CD4-positive, alpha-beta T cell treated with Interleukin-1 beta for 1 hour (primary cell): ENCODE measurements at regions not wholly inside any gene's neighbourhood (a gene's known extent, or its start where the extent isn't known, plus 50 kb on each side); places are given as distances from the start of the nearest gene placed in this dataset.
"Not testable (repeated sequence)": the region's sequence is repeated elsewhere in the genome, so short reads cannot be mapped to it uniquely, and the experiment has no call there.

Experiments used
- DNase-seq, 2 donors: peaks; one replicate each; pipeline ENCODE4 v3.0.0-alpha.2; 2020 to 2022

DNA sequence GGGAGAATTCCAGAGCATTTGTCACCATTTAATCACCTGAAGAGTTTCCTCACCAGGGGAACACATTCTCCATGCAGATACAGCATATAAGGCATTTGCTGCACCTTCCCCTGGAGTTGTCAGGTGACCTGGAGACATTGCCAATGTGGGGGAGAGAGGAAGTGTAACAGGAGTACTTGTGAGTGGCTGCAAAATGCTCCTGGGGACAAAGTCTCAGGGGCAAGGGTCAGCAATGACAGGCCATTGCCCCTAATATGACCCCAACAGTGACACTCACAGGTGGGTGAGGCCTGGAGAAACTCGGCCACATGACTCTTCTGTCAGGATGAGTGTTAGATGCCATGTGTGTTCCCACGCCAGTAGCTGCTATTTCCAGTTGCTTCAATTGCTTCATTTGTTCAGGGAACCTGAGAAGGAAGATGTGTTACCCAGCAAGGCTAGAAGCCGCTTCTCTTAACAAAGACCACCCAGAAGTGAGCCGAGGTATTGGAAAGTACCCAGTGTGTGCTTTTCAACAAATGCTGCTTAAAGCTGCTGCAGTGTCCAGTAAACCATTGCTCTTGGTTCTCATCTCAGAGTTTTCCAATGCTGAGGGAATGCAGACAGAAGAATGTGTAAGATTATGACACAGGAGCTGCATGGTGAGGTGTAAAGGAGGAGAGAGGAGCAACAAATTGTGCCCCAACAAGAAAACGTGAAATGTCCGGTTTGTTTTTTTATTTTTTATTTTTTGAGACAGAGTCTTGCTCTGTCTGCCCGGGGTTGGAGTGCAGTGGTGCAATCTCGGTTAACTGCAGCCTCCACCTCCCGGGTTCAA lies 128.2 kb upstream of the SLC44A1 start:
- DNase-seq = no peak

GRCh38 chr9:105117234-105117633 lies 127.2 kb upstream of the SLC44A1 start:
- DNase-seq = no peak

GRCh38 chr9:105118636-105119035 lies 125.8 kb upstream of the SLC44A1 start:
- no peak for DNase-seq

- DNase-seq = no peak
Measured at GRCh38 chr9:105119156-105119555, 125.3 kb upstream of the SLC44A1 start.

GRCh38 chr9:105121861-105122430 lies 122.5 kb upstream of the SLC44A1 start:
- DNase-seq = no peak

DNA sequence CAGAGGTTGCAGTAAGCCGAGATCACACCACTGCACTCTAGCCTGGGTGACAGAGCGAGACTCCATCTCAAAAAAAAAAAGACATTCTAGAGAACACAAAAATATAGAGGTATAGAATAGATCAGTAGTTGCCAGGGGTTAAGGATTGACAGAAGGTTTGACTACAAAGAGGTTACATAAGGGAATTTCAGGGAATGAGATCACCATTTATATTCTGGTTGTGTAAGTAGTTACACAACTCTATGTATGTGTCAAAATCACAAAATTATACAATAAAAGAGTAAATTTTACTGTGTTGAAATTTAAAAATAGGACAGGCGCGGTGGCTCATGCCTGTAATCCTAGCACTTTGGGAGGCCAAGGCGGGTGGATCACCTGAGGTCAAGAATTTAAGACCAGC lies 119.9 kb upstream of the SLC44A1 start:
- not testable (repeated sequence) for DNase-seq

- DNase-seq = no peak
Measured at GRCh38 chr9:105126226-105126625, 118.2 kb upstream of the SLC44A1 start.

DNA sequence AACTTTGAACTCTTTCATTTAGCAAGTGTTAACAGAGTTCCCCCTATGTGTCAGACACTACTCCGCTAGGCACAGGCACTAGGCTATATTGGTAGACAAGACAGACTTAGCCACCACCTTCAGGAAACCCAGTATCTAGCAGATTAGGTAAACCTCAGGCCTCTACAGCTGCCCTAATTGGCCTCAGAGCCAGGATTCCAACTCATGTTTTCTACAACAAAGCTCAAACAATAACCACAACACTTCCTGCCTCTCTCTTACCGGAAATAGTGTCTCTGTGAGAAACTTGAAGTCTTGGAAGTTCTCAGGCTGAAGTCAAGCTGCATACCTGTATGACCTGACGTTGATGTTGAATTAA lies 116.6 kb upstream of the SLC44A1 start:
- DNase-seq = peak; percentile 73 to 80

DNA sequence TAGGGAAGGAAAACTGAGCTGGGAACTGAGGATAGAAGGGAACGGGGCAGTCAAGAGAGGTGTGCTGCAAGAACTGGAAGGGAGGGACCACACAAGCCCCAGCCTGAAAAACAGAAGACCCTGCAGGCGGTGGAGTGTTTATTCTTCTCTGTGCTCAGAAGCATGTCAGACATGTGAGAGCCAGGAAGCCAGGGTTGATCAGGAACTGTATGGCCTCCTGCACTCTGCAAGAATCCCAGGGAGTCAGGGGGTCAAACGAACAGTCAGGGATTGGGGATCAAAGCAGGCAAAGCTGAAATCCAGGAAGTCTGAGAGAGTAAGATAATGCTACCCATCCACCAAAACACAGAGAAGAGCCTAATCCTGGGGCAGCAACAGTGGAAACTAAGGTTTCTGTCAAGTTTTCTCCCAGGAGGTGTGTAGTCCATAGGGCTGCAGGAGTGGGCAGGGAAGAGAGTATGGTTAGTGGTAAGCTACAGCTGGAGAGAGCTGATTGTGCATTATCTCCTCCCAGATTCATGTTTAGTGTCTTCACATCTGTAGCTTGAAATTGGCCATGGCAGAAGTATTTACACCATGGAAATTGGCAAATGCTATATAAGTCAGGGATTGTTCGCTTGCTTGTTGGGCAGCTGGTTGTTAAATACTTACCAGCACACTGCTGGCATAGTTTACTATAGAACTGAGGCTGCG lies 115.4 kb upstream of the SLC44A1 start:
- no peak for DNase-seq

GRCh38 chr9:105129731-105130130 lies 114.7 kb upstream of the SLC44A1 start:
- no peak for DNase-seq

DNA sequence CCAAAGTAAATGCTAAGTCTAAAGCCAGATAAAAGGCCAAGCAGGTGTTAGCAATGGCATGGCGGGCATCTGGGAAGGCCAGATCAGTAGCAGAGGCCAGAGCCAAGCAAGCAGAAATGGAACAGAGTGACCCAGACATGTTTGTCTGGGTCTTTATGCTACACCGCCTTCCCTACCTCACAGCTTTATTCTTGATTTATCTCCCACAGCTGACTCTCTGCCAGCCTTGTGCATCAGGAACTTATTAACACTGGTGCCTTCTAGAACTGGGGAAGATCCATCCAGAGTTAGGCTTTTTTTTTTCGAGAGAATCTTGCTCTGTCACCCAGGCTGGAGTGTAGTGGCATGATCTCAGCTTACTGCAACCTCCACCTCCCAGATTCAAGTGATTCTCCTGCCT lies 112.5 kb upstream of the SLC44A1 start:
- DNase-seq = no peak

DNA sequence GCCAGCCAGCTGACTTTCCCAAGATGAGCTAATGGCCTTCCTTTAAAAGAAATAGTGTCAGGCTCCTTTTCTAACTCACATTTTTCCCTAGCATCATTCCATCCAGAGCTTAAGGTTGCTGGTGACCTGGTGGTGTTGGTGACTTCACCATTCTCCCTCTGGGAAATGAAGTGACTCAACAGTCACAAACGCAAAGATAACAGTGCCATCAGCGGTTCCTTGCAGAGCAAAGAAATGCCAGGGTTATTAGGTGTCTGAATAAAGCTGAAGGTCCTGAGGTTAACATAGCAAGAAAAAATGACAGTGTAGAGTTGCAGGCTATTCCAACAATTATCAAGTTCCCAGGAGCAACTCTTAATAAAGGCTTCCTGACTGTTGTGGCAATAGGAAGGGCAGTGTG lies 111.8 kb upstream of the SLC44A1 start:
- no peak for DNase-seq

DNA sequence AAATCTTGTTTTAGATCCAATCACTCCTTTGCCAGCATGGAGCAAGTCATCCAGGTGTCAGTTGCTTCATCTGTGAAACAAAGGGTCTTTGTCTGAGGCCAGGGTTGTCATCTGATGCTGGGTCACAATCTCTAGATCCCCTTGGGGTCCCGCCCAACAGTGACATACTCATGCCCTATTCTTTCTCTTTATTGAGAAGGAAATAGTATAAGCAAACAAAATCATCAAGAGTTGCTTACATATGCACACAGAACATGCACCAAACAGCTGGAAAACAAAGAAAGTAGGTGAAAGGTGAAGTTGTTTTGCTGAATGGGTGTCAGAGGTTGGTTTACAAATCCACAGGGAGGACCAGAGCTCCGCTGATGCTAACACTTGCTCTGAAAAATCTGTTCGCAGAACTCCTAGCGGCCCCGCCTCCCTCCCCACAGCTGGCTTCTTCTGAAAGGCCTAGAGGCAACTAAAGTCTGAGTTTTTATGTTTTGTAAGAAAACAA lies 106.1 kb upstream of the SLC44A1 start:
- no peak for DNase-seq

- DNase-seq = peak in 1 of 2 donors; percentile 35
Measured at GRCh38 chr9:105141146-105141975, 103.1 kb upstream of the SLC44A1 start.

- no peak for DNase-seq
Measured at GRCh38 chr9:105141976-105142250, 102.5 kb upstream of the SLC44A1 start.

DNA sequence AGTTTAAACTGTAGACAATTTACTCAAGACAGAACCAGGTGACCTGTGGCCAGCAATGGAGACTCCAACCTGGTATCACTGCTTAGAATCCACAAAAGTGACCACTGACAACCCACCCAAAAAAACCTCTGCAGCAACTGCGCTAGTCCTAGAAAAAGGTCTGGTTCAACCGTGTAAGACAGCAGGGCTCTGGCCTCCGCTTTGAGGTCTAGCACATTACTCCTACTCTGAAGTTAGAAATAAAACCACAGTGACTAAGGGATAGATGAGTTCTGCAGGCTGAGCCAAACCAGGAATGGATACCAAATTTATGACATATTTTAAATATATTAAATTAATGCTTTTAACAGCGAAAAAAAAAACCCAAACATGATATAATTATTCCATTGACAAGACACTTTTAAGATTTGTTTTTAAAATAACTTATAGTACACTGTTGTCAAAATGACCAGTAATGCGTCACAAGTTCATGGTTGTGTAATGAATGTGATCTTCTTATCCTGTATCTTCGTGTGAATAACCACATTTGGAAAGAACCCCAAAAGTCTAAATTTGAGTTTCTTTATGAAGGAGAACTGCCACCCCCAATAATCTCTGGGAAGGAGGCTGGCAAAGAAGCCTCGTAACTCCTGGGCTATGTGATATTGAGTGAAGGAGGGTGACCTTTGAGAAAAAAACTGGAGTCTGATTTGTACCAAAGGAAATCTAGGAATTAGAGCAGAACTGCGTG lies 101.9 kb upstream of the SLC44A1 start:
- peak in 1 of 2 donors; percentile 17 for DNase-seq

- no peak for DNase-seq
Measured at GRCh38 chr9:105143136-105143430, 101.4 kb upstream of the SLC44A1 start.

GRCh38 chr9:105144076-105144475 lies 100.4 kb upstream of the SLC44A1 start:
- DNase-seq = no peak

GRCh38 chr9:105144841-105145240 lies 99.6 kb upstream of the SLC44A1 start:
- no peak for DNase-seq

- no peak for DNase-seq
Measured at GRCh38 chr9:105146677-105147076, 97.8 kb upstream of the SLC44A1 start.

DNA sequence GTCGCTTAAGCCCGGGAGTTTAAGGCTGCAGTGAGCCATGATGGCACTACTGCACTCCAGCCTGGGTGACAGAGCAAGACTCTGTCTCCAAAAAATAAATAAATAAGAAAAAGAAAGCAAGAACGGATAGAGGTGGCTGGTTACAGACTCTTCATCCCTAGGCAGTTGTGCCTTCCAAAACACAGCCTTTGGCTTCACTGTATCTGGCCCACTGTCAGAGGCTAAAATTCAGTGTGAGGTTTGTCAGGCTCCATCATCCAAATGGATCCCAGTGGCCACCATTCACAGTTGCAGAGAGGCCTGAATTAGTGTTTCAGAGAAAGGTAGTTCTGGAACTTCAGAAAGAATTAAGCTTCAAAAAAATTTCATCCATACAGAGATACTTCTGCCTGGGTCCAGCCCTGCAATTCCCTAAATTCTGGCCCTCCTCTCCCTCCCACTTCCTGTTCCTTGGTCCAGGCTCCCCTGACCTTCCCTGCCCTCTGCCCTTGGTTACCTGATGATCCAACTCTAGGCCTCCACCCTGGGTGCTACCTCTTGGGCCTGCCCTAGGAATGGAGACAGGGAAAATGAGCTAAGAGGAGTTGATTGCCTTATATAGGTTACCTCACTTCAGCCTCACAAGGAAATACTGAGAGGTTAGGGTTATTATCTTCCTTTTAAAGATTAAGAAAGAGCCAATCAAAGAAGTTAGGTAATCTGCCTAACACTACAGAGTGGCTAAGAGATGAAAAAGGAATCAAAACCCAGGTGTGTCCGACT lies 97.2 kb upstream of the SLC44A1 start:
- DNase-seq = no peak
